Tibial nerve (tissue), 4 donors: ENCODE measurements at regions not wholly inside any gene's neighbourhood (a gene's known extent, or its start where the extent isn't known, plus 50 kb on each side); places are given as distances from the start of the nearest gene placed in this dataset.

Experiments
- CTCF ChIP-seq, 5 experiments: fragments of 200-600 bp in 3 of 5; fragments of 450-650 bp in 2 of 5; sonication (generic) in 3 of 5; IDR thresholded peaks; one replicate each; pipeline ENCODE4 v1.5.1; 2016 to 2019; ENCODE audit warnings: antibody characterized with exemption in 5 of 5, mild to moderate bottlenecking in 3 of 5, moderate library complexity in 2 of 5
- EP300 ChIP-seq, 2 donors: sonication (generic); formaldehyde crosslinking; IDR thresholded peaks; one replicate each; pipeline ENCODE4 v1.6.1; 2017; ENCODE audit warnings: antibody characterized with exemption in 2 of 2, mild to moderate bottlenecking in 1 of 2
- POLR2A ChIP-seq, 2 donors: fragments of 450-650 bp; IDR thresholded peaks; one replicate each; pipeline ENCODE4 v1.6.1; 2017; ENCODE audit warnings: antibody characterized with exemption in 2 of 2, mild to moderate bottlenecking in 2 of 2, moderate library complexity in 2 of 2

GRCh38 chr19:28526038-28526437 is 686.9 kb downstream of the UQCRFS1 start:
- no peak for TF ChIP-seq CTCF (IDR thresholded peaks at IDR 0.05)
- no peak for TF ChIP-seq POLR2A (IDR thresholded peaks at IDR 0.05)
- no peak for TF ChIP-seq EP300 (IDR thresholded peaks at IDR 0.05)
